Tibial nerve (tissue), 4 donors: ENCODE measurements at regions not wholly inside any gene's neighbourhood (a gene's known extent, or its start where the extent isn't known, plus 50 kb on each side); places are given as distances from the start of the nearest gene placed in this dataset.

Experiments
- CTCF ChIP-seq, 5 experiments: fragments of 200-600 bp in 3 of 5; fragments of 450-650 bp in 2 of 5; sonication (generic) in 3 of 5; IDR thresholded peaks; one replicate each; pipeline ENCODE4 v1.5.1; 2016 to 2019; ENCODE audit warnings: antibody characterized with exemption in 5 of 5, mild to moderate bottlenecking in 3 of 5, moderate library complexity in 2 of 5
- EP300 ChIP-seq, 2 donors: sonication (generic); formaldehyde crosslinking; IDR thresholded peaks; one replicate each; pipeline ENCODE4 v1.6.1; 2017; ENCODE audit warnings: antibody characterized with exemption in 2 of 2, mild to moderate bottlenecking in 1 of 2
- POLR2A ChIP-seq, 2 donors: fragments of 450-650 bp; IDR thresholded peaks; one replicate each; pipeline ENCODE4 v1.6.1; 2017; ENCODE audit warnings: antibody characterized with exemption in 2 of 2, mild to moderate bottlenecking in 2 of 2, moderate library complexity in 2 of 2

DNA sequence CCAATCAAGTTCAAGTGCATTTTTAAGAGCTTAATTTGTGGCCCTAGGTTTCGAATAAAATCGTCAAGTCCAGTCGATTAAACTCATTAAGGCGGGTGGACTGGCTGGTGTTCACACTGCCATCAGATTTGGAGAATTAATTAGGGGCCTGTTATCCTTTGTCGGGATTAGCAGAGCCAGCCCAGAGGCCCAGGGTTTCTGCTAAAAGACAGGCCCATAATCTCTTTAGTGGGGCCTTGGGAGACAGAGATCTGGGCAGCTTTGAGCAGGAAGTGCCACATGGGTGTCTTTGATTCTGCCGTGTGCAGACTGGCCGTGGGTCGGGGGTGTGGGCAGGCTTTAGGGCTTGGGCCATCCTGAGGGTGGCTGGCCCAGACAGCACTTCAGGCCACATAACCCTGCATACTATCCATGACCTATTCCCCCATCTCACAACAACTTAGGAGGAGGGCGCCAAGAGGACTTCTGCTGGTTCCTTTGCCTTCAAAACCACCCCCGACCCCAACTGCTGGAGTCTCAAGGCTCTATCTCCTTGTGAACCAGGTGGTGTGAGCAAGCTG lies 94.7 kb downstream of the PLXNA1 start:
- TF ChIP-seq CTCF (IDR thresholded peaks at IDR 0.05) (no peak), EP300 (IDR thresholded peaks at IDR 0.05) (no peak), POLR2A (IDR thresholded peaks at IDR 0.05) (no peak)
